ENCODE measurements at regions not wholly inside any gene's neighbourhood (a gene's known extent, or its start where the extent isn't known, plus 50 kb on each side); places are given as distances from the start of the nearest gene placed in this dataset.

DNA sequence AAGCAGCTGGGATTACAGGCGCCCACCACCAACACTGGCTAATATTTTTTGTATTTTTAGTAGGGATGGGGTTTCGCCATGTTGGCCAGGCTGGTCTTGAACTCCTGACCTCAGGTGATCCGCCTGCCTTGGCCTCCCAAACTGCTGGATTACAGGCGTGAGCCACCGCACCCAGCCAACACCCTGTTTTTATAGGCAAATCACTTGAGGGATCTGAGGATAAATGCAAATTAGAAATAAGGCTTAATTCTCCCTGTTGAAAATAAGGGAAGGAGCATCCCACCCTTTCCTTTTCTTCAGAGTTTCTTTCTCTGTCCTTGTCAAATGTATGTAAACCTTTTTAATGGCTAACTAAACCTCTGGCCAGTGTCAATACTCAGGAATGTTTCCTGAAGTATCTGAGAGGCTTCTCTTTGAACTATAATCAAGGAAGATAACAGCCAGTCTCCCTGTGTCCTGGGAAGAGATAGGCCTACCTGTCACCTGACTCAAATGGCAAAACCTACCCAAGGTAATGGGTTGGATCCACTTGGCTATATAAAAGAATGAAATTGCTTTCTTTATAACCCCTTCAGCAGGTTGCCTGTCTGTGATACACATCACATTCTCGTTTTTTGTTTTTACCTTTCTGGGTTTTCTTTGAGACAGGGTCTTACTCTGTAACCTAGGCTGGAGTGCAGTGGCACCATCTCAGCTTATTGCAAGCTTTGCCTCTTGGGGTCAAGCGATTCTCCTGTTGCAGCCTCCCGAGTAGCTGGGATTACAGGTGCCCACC lies 64.5 kb upstream of the TNFAIP3 start:
- Histone ChIP-seq H3K27me3 (ENCODE audit: control insufficient read depth, insufficient read depth, low read length) (no peaks in the 10 kb centered on the region), H3K9me3 (ENCODE audit: control insufficient read depth, insufficient read depth, low read depth, low read length) (no peaks in the 10 kb centered on the region), H3K27ac (ENCODE audit: insufficient read depth, low read length) (no peak overlapping the region), H3K79me2 (ENCODE audit: control insufficient read depth, insufficient read depth, low read length) (no peaks in the 10 kb centered on the region), H3K9ac (ENCODE audit: insufficient read depth, low read length) (no peak overlapping the region), H4K20me1 (ENCODE audit: control insufficient read depth, extremely low read depth, insufficient read depth, low read length) (no peaks in the 10 kb centered on the region), H3K36me3 (ENCODE audit: control insufficient read depth, insufficient read depth, low read length) (no peaks in the 10 kb centered on the region), H3K4me2 (ENCODE audit: extremely low read depth, insufficient read depth, low read length) (no peak overlapping the region), H3K4me1 (ENCODE audit: control insufficient read depth, extremely low read depth, insufficient read depth, low read length) (no peaks in the 10 kb centered on the region), H2AFZ (ENCODE audit: low read length) (no peak overlapping the region), H3K4me3 (replicated peaks in 1 of 4; ENCODE audit: control extremely low read depth in 1 of 4, insufficient read depth in 1 of 4, low read depth in 3 of 4, low read length in 4 of 4) (no peak overlapping the region)
- DNase-seq (ENCODE audit: low read depth in 2 of 2) = no peak
- TF ChIP-seq, protein P1, sequence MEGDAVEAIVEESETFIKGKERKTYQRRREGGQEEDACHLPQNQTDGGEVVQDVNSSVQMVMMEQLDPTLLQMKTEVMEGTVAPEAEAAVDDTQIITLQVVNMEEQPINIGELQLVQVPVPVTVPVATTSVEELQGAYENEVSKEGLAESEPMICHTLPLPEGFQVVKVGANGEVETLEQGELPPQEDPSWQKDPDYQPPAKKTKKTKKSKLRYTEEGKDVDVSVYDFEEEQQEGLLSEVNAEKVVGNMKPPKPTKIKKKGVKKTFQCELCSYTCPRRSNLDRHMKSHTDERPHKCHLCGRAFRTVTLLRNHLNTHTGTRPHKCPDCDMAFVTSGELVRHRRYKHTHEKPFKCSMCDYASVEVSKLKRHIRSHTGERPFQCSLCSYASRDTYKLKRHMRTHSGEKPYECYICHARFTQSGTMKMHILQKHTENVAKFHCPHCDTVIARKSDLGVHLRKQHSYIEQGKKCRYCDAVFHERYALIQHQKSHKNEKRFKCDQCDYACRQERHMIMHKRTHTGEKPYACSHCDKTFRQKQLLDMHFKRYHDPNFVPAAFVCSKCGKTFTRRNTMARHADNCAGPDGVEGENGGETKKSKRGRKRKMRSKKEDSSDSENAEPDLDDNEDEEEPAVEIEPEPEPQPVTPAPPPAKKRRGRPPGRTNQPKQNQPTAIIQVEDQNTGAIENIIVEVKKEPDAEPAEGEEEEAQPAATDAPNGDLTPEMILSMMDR (conservative IDR thresholded peaks at IDR 0.05 in 1 of 2, IDR thresholded peaks at IDR 0.05 in 1 of 2; ENCODE audit: low read depth in 1 of 2, low read length in 2 of 2) = no peak
- TF ChIP-seq EZH2 (IDR thresholded peaks at IDR 0.05; ENCODE audit: low read length, missing control alignments) = no peak

DNA sequence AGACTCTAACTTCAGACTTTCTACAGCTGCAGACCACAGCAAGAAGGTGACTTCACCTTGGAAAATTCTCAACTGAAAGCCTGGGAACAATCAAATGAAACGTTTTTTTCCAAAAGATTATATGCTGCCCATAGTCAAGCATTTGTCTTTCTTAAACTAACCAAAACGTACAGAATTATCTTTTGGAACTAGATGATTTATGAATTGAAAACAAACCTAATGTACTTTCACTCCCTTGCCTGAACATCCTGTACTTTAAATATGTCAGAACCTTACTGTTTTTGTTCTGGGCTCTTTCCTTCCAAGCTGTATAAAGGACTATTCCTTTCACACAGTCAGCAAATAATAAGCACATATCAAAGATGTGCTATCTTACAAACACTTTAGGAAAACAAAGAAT lies 62.4 kb upstream of the TNFAIP3 start:
- no peaks in the 10 kb centered on the region for H4K20me1 ChIP-seq (ENCODE audit: control insufficient read depth, extremely low read depth, insufficient read depth, low read length)
- no peaks in the 10 kb centered on the region for H3K4me1 ChIP-seq (ENCODE audit: control insufficient read depth, extremely low read depth, insufficient read depth, low read length)
- no peak overlapping the region for H3K27ac ChIP-seq (ENCODE audit: insufficient read depth, low read length)
- DNase-seq (ENCODE audit: low read depth in 2 of 2) = peak; percentile 55 to 79
- H2AFZ ChIP-seq (ENCODE audit: low read length) = no peak overlapping the region
- no peak overlapping the region for H3K4me3 ChIP-seq (replicated peaks in 1 of 4; ENCODE audit: control extremely low read depth in 1 of 4, insufficient read depth in 1 of 4, low read depth in 3 of 4, low read length in 4 of 4)
- H3K79me2 ChIP-seq (ENCODE audit: control insufficient read depth, insufficient read depth, low read length) = no peaks in the 10 kb centered on the region
- no peaks in the 10 kb centered on the region for H3K27me3 ChIP-seq (ENCODE audit: control insufficient read depth, insufficient read depth, low read length)
- no peaks in the 10 kb centered on the region for H3K9me3 ChIP-seq (ENCODE audit: control insufficient read depth, insufficient read depth, low read depth, low read length)
- H3K9ac ChIP-seq (ENCODE audit: insufficient read depth, low read length) = no peak overlapping the region
- H3K36me3 ChIP-seq (ENCODE audit: control insufficient read depth, insufficient read depth, low read length) = no peaks in the 10 kb centered on the region
- no peak overlapping the region for H3K4me2 ChIP-seq (ENCODE audit: extremely low read depth, insufficient read depth, low read length)
- TF ChIP-seq, protein P1 (conservative IDR thresholded peaks at IDR 0.05 in 1 of 2, IDR thresholded peaks at IDR 0.05 in 1 of 2; ENCODE audit: low read depth in 1 of 2, low read length in 2 of 2) = no peak
- no peak for TF ChIP-seq EZH2 (IDR thresholded peaks at IDR 0.05; ENCODE audit: low read length, missing control alignments)

DNA sequence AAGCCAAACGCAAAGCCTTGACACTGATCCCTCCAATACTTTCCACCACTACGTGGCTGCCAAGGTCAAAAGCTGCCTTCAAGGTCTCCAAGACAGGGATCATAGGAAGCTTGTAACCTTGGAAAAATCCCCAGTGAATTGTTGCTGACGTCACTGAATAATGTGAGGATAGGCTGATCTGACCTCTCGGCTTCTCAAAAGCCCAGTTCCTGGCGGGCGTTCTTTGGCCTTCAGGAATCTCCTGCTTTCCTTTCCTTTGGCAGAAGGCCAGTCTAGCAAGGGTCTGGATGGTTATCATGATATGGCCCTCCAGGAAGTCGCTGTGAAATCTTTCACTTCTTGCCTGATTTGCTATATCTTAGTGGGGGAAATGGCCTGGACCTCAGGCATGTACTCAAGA lies 61.4 kb upstream of the TNFAIP3 start:
- Histone ChIP-seq H3K9me3 (ENCODE audit: control insufficient read depth, insufficient read depth, low read depth, low read length) (no peaks in the 10 kb centered on the region), H3K79me2 (ENCODE audit: control insufficient read depth, insufficient read depth, low read length) (no peaks in the 10 kb centered on the region), H3K4me2 (ENCODE audit: extremely low read depth, insufficient read depth, low read length) (no peak overlapping the region), H3K4me1 (ENCODE audit: control insufficient read depth, extremely low read depth, insufficient read depth, low read length) (no peaks in the 10 kb centered on the region), H3K27me3 (ENCODE audit: control insufficient read depth, insufficient read depth, low read length) (no peaks in the 10 kb centered on the region), H3K36me3 (ENCODE audit: control insufficient read depth, insufficient read depth, low read length) (no peaks in the 10 kb centered on the region), H3K9ac (ENCODE audit: insufficient read depth, low read length) (no peak overlapping the region), H2AFZ (ENCODE audit: low read length) (no peak overlapping the region), H3K27ac (ENCODE audit: insufficient read depth, low read length) (no peak overlapping the region), H3K4me3 (replicated peaks in 1 of 4; ENCODE audit: control extremely low read depth in 1 of 4, insufficient read depth in 1 of 4, low read depth in 3 of 4, low read length in 4 of 4) (no peak overlapping the region), H4K20me1 (ENCODE audit: control insufficient read depth, extremely low read depth, insufficient read depth, low read length) (no peaks in the 10 kb centered on the region)
- TF ChIP-seq, protein P1 (conservative IDR thresholded peaks at IDR 0.05 in 1 of 2, IDR thresholded peaks at IDR 0.05 in 1 of 2; ENCODE audit: low read depth in 1 of 2, low read length in 2 of 2) = no peak
- no peak for TF ChIP-seq EZH2 (IDR thresholded peaks at IDR 0.05; ENCODE audit: low read length, missing control alignments)
- no peak for DNase-seq (ENCODE audit: low read depth in 2 of 2)
